K562 (cell line): ENCODE measurements at regions not wholly inside any gene's neighbourhood (a gene's known extent, or its start where the extent isn't known, plus 50 kb on each side); places are given as distances from the start of the nearest gene placed in this dataset.

Source experiments
- EHMT2 ChIP-seq: fragments of 450-650 bp; IDR thresholded peaks from 2 replicates; pipeline ENCODE4 v1.6.1; 2018; ENCODE audit warnings: antibody characterized with exemption
- RBFOX2 ChIP-seq: fragments of 200-400 bp; formaldehyde crosslinking; IDR thresholded peaks from 2 replicates; pipeline ENCODE4 v1.6.1; 2017; ENCODE audit warnings: low read depth, mild to moderate bottlenecking, low read length, moderate library complexity
- ZFX ChIP-seq: sonication (generic); formaldehyde crosslinking; IDR thresholded peaks from 2 replicates; pipeline ENCODE4 v1.8.0; 2022; ENCODE audit warnings: mild to moderate bottlenecking, missing genetic modification reagents, moderate library complexity
- TF ChIP-seq, protein P1 (sequence below): fragments of 450-650 bp; IDR thresholded peaks from 2 replicates; pipeline ENCODE4 v1.6.1; 2016; ENCODE audit warnings: mild to moderate bottlenecking, moderate library complexity

GRCh38 chr16:90166679-90167556 is 89.8 kb upstream of the PRDM7 start (continued):
- TF ChIP-seq, protein P1, sequence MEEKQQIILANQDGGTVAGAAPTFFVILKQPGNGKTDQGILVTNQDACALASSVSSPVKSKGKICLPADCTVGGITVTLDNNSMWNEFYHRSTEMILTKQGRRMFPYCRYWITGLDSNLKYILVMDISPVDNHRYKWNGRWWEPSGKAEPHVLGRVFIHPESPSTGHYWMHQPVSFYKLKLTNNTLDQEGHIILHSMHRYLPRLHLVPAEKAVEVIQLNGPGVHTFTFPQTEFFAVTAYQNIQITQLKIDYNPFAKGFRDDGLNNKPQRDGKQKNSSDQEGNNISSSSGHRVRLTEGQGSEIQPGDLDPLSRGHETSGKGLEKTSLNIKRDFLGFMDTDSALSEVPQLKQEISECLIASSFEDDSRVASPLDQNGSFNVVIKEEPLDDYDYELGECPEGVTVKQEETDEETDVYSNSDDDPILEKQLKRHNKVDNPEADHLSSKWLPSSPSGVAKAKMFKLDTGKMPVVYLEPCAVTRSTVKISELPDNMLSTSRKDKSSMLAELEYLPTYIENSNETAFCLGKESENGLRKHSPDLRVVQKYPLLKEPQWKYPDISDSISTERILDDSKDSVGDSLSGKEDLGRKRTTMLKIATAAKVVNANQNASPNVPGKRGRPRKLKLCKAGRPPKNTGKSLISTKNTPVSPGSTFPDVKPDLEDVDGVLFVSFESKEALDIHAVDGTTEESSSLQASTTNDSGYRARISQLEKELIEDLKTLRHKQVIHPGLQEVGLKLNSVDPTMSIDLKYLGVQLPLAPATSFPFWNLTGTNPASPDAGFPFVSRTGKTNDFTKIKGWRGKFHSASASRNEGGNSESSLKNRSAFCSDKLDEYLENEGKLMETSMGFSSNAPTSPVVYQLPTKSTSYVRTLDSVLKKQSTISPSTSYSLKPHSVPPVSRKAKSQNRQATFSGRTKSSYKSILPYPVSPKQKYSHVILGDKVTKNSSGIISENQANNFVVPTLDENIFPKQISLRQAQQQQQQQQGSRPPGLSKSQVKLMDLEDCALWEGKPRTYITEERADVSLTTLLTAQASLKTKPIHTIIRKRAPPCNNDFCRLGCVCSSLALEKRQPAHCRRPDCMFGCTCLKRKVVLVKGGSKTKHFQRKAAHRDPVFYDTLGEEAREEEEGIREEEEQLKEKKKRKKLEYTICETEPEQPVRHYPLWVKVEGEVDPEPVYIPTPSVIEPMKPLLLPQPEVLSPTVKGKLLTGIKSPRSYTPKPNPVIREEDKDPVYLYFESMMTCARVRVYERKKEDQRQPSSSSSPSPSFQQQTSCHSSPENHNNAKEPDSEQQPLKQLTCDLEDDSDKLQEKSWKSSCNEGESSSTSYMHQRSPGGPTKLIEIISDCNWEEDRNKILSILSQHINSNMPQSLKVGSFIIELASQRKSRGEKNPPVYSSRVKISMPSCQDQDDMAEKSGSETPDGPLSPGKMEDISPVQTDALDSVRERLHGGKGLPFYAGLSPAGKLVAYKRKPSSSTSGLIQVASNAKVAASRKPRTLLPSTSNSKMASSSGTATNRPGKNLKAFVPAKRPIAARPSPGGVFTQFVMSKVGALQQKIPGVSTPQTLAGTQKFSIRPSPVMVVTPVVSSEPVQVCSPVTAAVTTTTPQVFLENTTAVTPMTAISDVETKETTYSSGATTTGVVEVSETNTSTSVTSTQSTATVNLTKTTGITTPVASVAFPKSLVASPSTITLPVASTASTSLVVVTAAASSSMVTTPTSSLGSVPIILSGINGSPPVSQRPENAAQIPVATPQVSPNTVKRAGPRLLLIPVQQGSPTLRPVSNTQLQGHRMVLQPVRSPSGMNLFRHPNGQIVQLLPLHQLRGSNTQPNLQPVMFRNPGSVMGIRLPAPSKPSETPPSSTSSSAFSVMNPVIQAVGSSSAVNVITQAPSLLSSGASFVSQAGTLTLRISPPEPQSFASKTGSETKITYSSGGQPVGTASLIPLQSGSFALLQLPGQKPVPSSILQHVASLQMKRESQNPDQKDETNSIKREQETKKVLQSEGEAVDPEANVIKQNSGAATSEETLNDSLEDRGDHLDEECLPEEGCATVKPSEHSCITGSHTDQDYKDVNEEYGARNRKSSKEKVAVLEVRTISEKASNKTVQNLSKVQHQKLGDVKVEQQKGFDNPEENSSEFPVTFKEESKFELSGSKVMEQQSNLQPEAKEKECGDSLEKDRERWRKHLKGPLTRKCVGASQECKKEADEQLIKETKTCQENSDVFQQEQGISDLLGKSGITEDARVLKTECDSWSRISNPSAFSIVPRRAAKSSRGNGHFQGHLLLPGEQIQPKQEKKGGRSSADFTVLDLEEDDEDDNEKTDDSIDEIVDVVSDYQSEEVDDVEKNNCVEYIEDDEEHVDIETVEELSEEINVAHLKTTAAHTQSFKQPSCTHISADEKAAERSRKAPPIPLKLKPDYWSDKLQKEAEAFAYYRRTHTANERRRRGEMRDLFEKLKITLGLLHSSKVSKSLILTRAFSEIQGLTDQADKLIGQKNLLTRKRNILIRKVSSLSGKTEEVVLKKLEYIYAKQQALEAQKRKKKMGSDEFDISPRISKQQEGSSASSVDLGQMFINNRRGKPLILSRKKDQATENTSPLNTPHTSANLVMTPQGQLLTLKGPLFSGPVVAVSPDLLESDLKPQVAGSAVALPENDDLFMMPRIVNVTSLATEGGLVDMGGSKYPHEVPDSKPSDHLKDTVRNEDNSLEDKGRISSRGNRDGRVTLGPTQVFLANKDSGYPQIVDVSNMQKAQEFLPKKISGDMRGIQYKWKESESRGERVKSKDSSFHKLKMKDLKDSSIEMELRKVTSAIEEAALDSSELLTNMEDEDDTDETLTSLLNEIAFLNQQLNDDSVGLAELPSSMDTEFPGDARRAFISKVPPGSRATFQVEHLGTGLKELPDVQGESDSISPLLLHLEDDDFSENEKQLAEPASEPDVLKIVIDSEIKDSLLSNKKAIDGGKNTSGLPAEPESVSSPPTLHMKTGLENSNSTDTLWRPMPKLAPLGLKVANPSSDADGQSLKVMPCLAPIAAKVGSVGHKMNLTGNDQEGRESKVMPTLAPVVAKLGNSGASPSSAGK, result peak; percentile 74
- peak; percentile 80 for TF ChIP-seq ZFX (CRISPR knock-in tag)
- TF ChIP-seq RBFOX2, result peak; percentile 49; the same call in 1 of the 2 replicates
- TF ChIP-seq EHMT2, result peak; percentile 71
